HepG2 (cell line): ENCODE measurements at regions not wholly inside any gene's neighbourhood (a gene's known extent, or its start where the extent isn't known, plus 50 kb on each side); places are given as distances from the start of the nearest gene placed in this dataset.

Experiments
- ATAC-seq: fragments of 200-7000 bp; cut with Tn5 transposase; 3 replicates; pipeline ENCODE4 v1.9.1; 2020; ENCODE audit warnings: mild to moderate bottlenecking, moderate library complexity
- BruUV-seq: library from RNA; stranded (reverse); fragments of 400-500 nt; replicated peaks from 2 replicates; lab custom pipeline; 2021; lab: Mats Ljungman, UMichigan
- CTCF ChIA-PET: fragments of 300-600 bp; formaldehyde crosslinking; extraction: SDS; loops from one replicate; lab custom pipeline; 2021; ENCODE audit warnings: low total read pairs, inconsistent platforms, low intra/inter-chr PET ratio; lab: Yijun Ruan, JAX
- POLR2A ChIA-PET: fragments of 350-600 bp; sonication (Branson Sonifier 250); formaldehyde crosslinking; loops from one replicate; lab custom pipeline; 2020; ENCODE audit warnings: antibody characterized with exemption, inconsistent platforms; lab: Yijun Ruan, JAX
- DNase-seq: peaks from one replicate; pipeline ENCODE4 v3.0.0-alpha.2; 2015; ENCODE audit warnings: low spot score
- FAIRE-seq: peaks from 3 replicates; lab custom pipeline; 2011; peaks lifted over from hg19 to GRCh38; lab: Jason Lieb, UNC
- H2AFZ ChIP-seq: one replicate; pipeline ENCODE4 v1.6.1; 2011; ENCODE audit warnings: low read length, inconsistent platforms
- H3K27ac ChIP-seq: fragments of 300-600 bp; 3 replicates; pipeline ENCODE4 v1.8.0; 2011; ENCODE audit warnings: mixed run types, mild to moderate bottlenecking, mixed read lengths, low read length, inconsistent platforms; ENCODE audit not compliant: insufficient read depth; ENCODE audit errors: extremely low read length
- H3K27me3 ChIP-seq, 2 experiments: fragments of 200-600 bp in 1 of 2; 2 replicates in 1 of 2; 3 replicates in 1 of 2; pipeline versions ENCODE4 v1.6.0 to v1.8.0; 2011; ENCODE audit warnings: low read length in 2 of 2, mild to moderate bottlenecking in 2 of 2, moderate library complexity in 2 of 2, inconsistent platforms in 1 of 2; ENCODE audit not compliant: insufficient read depth in 2 of 2, control insufficient read depth in 1 of 2
- H3K36me3 ChIP-seq, 2 experiments: fragments of 200-600 bp in 1 of 2; replicated peaks in 1 of 2; 2 replicates in 1 of 2; 3 replicates in 1 of 2; pipeline versions ENCODE4 v1.5.1 to v1.8.0; 2011; ENCODE audit warnings: low read length in 2 of 2, inconsistent platforms in 1 of 2; ENCODE audit not compliant: insufficient read depth in 2 of 2, control insufficient read depth in 1 of 2
- H3K4me1 ChIP-seq: 2 replicates; pipeline ENCODE4 v1.5.1; 2012; ENCODE audit warnings: low read length, inconsistent platforms; ENCODE audit not compliant: insufficient read depth
- H3K4me2 ChIP-seq: 2 replicates; pipeline ENCODE4 v1.6.0; 2011; ENCODE audit warnings: low read depth, low read length, inconsistent platforms
- H3K4me3 ChIP-seq, 3 experiments: fragments of 200-600 bp in 1 of 3; sonication (generic), shearing (Covaris generic) in 1 of 3; replicated peaks in 1 of 3; 2 replicates each; pipeline ENCODE4 v1.5.1; 2011 to 2016; ENCODE audit warnings: low read length in 3 of 3, inconsistent platforms in 2 of 3, low read depth in 2 of 3, mild to moderate bottlenecking in 2 of 3, control low read depth in 1 of 3, mixed read lengths in 1 of 3; ENCODE audit not compliant: insufficient read depth in 1 of 3
- H3K79me2 ChIP-seq: one replicate; pipeline ENCODE4 v1.6.1; 2011; ENCODE audit warnings: low read length, inconsistent platforms; ENCODE audit not compliant: insufficient read depth
- H3K9ac ChIP-seq: 2 replicates; pipeline ENCODE4 v1.6.0; 2011; ENCODE audit warnings: mild to moderate bottlenecking, low read depth, low read length, inconsistent platforms; ENCODE audit not compliant: insufficient read depth
- H3K9me3 ChIP-seq: 2 replicates; pipeline ENCODE4 v1.5.1; 2012; ENCODE audit warnings: mild to moderate bottlenecking, low read length
- H4K20me1 ChIP-seq: 2 replicates; pipeline ENCODE4 v1.6.0; 2011; ENCODE audit warnings: inconsistent platforms, mild to moderate bottlenecking, low read length, moderate library complexity; ENCODE audit not compliant: insufficient read depth
- REPIN1 ChIP-seq: sonication (generic); formaldehyde crosslinking; IDR thresholded peaks from 2 replicates; pipeline ENCODE4 v1.8.0; 2022; ENCODE audit warnings: missing genetic modification reagents, low read depth, mild to moderate bottlenecking, borderline replicate concordance
- ZC3H4 ChIP-seq: sonication (generic); formaldehyde crosslinking; IDR thresholded peaks from 2 replicates; pipeline ENCODE4 v1.4.0; 2020; ENCODE audit warnings: missing genetic modification reagents, borderline replicate concordance
- ZMAT3 ChIP-seq: sonication (generic); formaldehyde crosslinking; conservative IDR thresholded peaks from 2 replicates; pipeline ENCODE4 v1.7.0; 2021; ENCODE audit warnings: missing genetic modification reagents
- ZNF75D ChIP-seq: sonication (generic); formaldehyde crosslinking; IDR thresholded peaks from 2 replicates; pipeline ENCODE4 v1.8.1; 2023; ENCODE audit warnings: missing genetic modification reagents, mild to moderate bottlenecking, borderline replicate concordance
- ZNF780A ChIP-seq: sonication (generic); formaldehyde crosslinking; IDR thresholded peaks from 2 replicates; pipeline ENCODE4 v1.8.0; 2022; ENCODE audit warnings: mild to moderate bottlenecking, missing genetic modification reagents, moderate library complexity
- WGBS: methylation state at CpG from one replicate; pipeline ENCODE4 v1.1.6; 2017; ENCODE audit warnings: low lambda C conversion rate; 5-methylcytosine and 5-hydroxymethylcytosine counted together
- in situ Hi-C: cut with HindIII; loops from 2 replicates; pipeline ENCODE4 v1.10.0; 2017; ENCODE audit warnings: low pct_unique_long_range_greater_than_20kb; ENCODE audit not compliant: extremely low pct_ligation_motif_present
- intact Hi-C: fragments of 100-400 bp; cut with micrococcal nuclease; formaldehyde crosslinking; loops from one replicate; pipeline ENCODE4 v1.10.0; 2022; ENCODE audit not compliant: unreplicated experiment
- TF ChIP-seq, protein P1 (sequence below): sonication (generic); formaldehyde crosslinking; IDR thresholded peaks from 2 replicates; pipeline ENCODE4 v1.4.0; 2020; ENCODE audit warnings: mild to moderate bottlenecking, missing genetic modification reagents
- TF ChIP-seq, protein P2 (sequence below): sonication (generic); formaldehyde crosslinking; IDR thresholded peaks from 2 replicates; pipeline ENCODE4 v1.5.0; 2020; ENCODE audit warnings: missing genetic modification reagents, mild to moderate bottlenecking, borderline replicate concordance
- TF ChIP-seq, protein P3 (sequence below): sonication (generic); formaldehyde crosslinking; IDR thresholded peaks from 2 replicates; pipeline ENCODE4 v1.4.0; 2020; ENCODE audit warnings: missing genetic modification reagents, mild to moderate bottlenecking, borderline replicate concordance

DNA sequence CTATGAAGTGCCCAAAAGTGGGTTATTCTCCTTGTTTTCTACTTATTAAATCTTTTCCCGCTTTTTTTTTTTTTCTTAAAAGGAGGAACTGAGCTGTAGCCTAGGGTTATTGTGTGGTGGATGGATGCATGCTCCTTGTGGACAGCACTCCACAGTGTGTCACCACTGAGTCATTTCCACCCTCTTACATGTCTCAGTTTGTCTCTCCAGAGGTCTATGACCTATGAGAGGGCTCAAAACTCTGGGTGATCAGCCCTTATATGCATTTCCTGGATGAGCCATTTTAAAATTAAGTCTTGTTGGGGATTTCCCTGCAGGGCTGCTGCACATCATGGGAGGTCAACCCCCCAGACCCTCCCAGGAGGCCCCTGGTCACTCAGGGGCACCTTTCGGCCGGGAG, 102.2 kb upstream of the MOCS2 start (continued):
- TF ChIP-seq ZNF75D = no peak

DNA sequence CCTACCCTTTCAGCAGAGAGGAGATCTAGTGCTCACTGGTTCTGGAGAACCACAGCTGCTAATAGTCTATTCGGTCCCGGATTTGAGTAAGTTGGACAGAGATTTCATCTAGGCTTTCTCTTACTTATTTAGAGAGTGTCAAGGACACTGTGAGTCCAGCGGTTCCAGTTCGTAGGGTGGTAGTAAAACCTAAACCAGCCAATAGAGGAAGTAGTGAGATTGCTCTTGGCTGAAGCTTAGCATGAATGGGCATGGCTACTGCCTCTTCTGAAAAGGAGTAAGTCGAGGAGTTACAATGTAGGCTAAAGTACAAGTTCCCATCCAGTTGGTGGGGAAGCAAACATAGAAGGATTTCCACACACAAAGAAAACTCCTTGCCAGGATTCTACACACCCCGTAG, 109.6 kb upstream of the MOCS2 start:
- in situ Hi-C loops = no loop called here
- Histone ChIP-seq H3K79me2 (no peaks in the 10 kb centered on the region), H2AFZ (no peak overlapping the region), H3K4me3 (no peak overlapping the region), H4K20me1 (no peaks in the 10 kb centered on the region), H3K36me3 (no peaks in the 10 kb centered on the region), H3K4me1 (no peaks in the 10 kb centered on the region), H3K27ac (no peak overlapping the region), H3K27me3 (no peaks in the 10 kb centered on the region), H3K9me3 (no peaks in the 10 kb centered on the region), H3K9ac (no peak overlapping the region), H3K4me2 (no peak overlapping the region)
- ChIA-PET POLR2A (no interaction called here), CTCF (no interaction called here)
- BruUV-seq = no TSS peak
- no peak for DNase-seq
- WGBS = 25% methylated on average over 6 of the region's 6 CpGs
- no peak for ATAC-seq
- intact Hi-C loops = no loop called here
- no peak for FAIRE-seq
- TF ChIP-seq, protein P1, sequence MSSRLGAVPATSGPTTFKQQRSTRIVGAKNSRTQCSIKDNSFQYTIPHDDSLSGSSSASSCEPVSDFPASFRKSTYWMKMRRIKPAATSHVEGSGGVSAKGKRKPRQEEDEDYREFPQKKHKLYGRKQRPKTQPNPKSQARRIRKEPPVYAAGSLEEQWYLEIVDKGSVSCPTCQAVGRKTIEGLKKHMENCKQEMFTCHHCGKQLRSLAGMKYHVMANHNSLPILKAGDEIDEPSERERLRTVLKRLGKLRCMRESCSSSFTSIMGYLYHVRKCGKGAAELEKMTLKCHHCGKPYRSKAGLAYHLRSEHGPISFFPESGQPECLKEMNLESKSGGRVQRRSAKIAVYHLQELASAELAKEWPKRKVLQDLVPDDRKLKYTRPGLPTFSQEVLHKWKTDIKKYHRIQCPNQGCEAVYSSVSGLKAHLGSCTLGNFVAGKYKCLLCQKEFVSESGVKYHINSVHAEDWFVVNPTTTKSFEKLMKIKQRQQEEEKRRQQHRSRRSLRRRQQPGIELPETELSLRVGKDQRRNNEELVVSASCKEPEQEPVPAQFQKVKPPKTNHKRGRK (CRISPR knock-in tag) = no peak
- TF ChIP-seq REPIN1 (CRISPR knock-in tag) = no peak
- TF ChIP-seq, protein P2, sequence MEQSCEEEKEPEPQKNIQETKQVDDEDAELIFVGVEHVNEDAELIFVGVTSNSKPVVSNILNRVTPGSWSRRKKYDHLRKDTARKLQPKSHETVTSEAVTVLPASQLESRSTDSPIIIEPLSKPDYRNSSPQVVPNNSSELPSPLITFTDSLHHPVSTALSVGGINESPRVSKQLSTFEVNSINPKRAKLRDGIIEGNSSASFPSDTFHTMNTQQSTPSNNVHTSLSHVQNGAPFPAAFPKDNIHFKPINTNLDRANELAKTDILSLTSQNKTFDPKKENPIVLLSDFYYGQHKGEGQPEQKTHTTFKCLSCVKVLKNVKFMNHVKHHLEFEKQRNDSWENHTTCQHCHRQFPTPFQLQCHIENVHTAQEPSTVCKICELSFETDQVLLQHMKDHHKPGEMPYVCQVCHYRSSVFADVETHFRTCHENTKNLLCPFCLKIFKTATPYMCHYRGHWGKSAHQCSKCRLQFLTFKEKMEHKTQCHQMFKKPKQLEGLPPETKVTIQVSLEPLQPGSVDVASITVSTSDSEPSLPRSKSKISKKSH (CRISPR knock-in tag) = no peak
- TF ChIP-seq, protein P3, sequence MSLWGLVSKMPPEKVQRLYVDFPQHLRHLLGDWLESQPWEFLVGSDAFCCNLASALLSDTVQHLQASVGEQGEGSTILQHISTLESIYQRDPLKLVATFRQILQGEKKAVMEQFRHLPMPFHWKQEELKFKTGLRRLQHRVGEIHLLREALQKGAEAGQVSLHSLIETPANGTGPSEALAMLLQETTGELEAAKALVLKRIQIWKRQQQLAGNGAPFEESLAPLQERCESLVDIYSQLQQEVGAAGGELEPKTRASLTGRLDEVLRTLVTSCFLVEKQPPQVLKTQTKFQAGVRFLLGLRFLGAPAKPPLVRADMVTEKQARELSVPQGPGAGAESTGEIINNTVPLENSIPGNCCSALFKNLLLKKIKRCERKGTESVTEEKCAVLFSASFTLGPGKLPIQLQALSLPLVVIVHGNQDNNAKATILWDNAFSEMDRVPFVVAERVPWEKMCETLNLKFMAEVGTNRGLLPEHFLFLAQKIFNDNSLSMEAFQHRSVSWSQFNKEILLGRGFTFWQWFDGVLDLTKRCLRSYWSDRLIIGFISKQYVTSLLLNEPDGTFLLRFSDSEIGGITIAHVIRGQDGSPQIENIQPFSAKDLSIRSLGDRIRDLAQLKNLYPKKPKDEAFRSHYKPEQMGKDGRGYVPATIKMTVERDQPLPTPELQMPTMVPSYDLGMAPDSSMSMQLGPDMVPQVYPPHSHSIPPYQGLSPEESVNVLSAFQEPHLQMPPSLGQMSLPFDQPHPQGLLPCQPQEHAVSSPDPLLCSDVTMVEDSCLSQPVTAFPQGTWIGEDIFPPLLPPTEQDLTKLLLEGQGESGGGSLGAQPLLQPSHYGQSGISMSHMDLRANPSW (CRISPR knock-in tag) = no peak
- TF ChIP-seq ZC3H4 (CRISPR knock-in tag) = no peak
- no peak for TF ChIP-seq ZNF780A
- TF ChIP-seq ZMAT3 (CRISPR knock-in tag) = no peak
